Parathyroid adenoma (tissue), 2 donors: ENCODE measurements at regions not wholly inside any gene's neighbourhood (a gene's known extent, or its start where the extent isn't known, plus 50 kb on each side); places are given as distances from the start of the nearest gene placed in this dataset.

Experiments
- H2AFZ ChIP-seq: fragments of 300-600 bp; sonication (generic); one replicate; pipeline ENCODE4 v1.7.0; 2017; ENCODE audit warnings: antibody characterized with exemption, mild to moderate bottlenecking
- H3K27ac ChIP-seq: fragments of 300-600 bp; sonication (generic); one replicate; pipeline ENCODE4 v1.7.0; 2017
- H3K27me3 ChIP-seq: fragments of 300-600 bp; sonication (generic); one replicate; pipeline ENCODE4 v1.7.0; 2017; ENCODE audit warnings: low read length; ENCODE audit not compliant: control insufficient read depth, insufficient read depth
- H3K36me3 ChIP-seq: fragments of 300-600 bp; sonication (generic); one replicate; pipeline ENCODE4 v1.7.0; 2017; ENCODE audit warnings: low read length; ENCODE audit not compliant: control insufficient read depth, insufficient read depth
- H3K4me1 ChIP-seq: fragments of 300-600 bp; sonication (generic); one replicate; pipeline ENCODE4 v1.7.0; 2017; ENCODE audit warnings: control low read depth
- H3K4me2 ChIP-seq: fragments of 300-600 bp; sonication (generic); one replicate; pipeline ENCODE4 v1.7.0; 2017; ENCODE audit warnings: low read length
- H3K4me3 ChIP-seq: fragments of 300-600 bp; sonication (generic); one replicate; pipeline ENCODE4 v1.7.0; 2017; ENCODE audit warnings: low read depth, low read length
- H3K79me2 ChIP-seq: fragments of 300-600 bp; sonication (generic); one replicate; pipeline ENCODE4 v1.7.0; 2017; ENCODE audit warnings: control low read depth
- H3K9ac ChIP-seq: fragments of 300-600 bp; sonication (generic); one replicate; pipeline ENCODE4 v1.7.0; 2017; ENCODE audit warnings: mild to moderate bottlenecking
- H3K9me3 ChIP-seq: fragments of 300-600 bp; sonication (generic); one replicate; pipeline ENCODE4 v1.7.0; 2017; ENCODE audit warnings: low read length; ENCODE audit not compliant: control insufficient read depth
- CTCF ChIP-seq: fragments of 300-600 bp; sonication (generic); IDR thresholded peaks from one replicate; pipeline ENCODE4 v1.7.0; 2017; ENCODE audit warnings: antibody characterized with exemption, mild to moderate bottlenecking
- donor health status: primary hyperparathyroidism.

GRCh38 chr5:67490543-67491321, 294.1 kb upstream of the CD180 start:
- Histone ChIP-seq H3K4me2 (no peak overlapping the region), H3K9ac (no peak overlapping the region), H3K4me3 (no peak overlapping the region), H3K79me2 (no peaks in the 10 kb centered on the region), H3K36me3 (no peaks in the 10 kb centered on the region), H3K27me3 (no peaks in the 10 kb centered on the region), H3K4me1 (peaks cover 13% of the 10 kb centered on the region), H3K9me3 (no peaks in the 10 kb centered on the region), H2AFZ (no peak overlapping the region), H3K27ac (no peak overlapping the region)
- no peak for TF ChIP-seq CTCF

- H3K9me3 ChIP-seq: no peaks in the 10 kb centered on the region
- H3K27me3 ChIP-seq: no peaks in the 10 kb centered on the region
- no peak overlapping the region for H3K4me2 ChIP-seq
- H3K4me3 ChIP-seq: no peak overlapping the region
- no peak overlapping the region for H3K9ac ChIP-seq
- H3K79me2 ChIP-seq: no peaks in the 10 kb centered on the region
- H2AFZ ChIP-seq: no peak overlapping the region
- H3K36me3 ChIP-seq: no peaks in the 10 kb centered on the region
- no peaks in the 10 kb centered on the region for H3K4me1 ChIP-seq
- TF ChIP-seq CTCF: no peak
- no peak overlapping the region for H3K27ac ChIP-seq
Observed at GRCh38 chr5:67488885-67489284, 292.3 kb upstream of the CD180 start.

- H3K27me3 ChIP-seq: no peaks in the 10 kb centered on the region
- no peak overlapping the region for H3K9ac ChIP-seq
- no peaks in the 10 kb centered on the region for H3K4me1 ChIP-seq
- no peaks in the 10 kb centered on the region for H3K79me2 ChIP-seq
- no peak overlapping the region for H3K27ac ChIP-seq
- H3K4me2 ChIP-seq: no peak overlapping the region
- no peak overlapping the region for H3K4me3 ChIP-seq
- TF ChIP-seq CTCF: no peak
- no peaks in the 10 kb centered on the region for H3K36me3 ChIP-seq
- H2AFZ ChIP-seq: no peak overlapping the region
- H3K9me3 ChIP-seq: no peaks in the 10 kb centered on the region
Observed at GRCh38 chr5:67487862-67488261, 291.3 kb upstream of the CD180 start.

GRCh38 chr5:67483453-67484030, 286.9 kb upstream of the CD180 start:
- H3K9ac ChIP-seq: no peak overlapping the region
- no peaks in the 10 kb centered on the region for H3K79me2 ChIP-seq
- no peak for TF ChIP-seq CTCF
- no peak overlapping the region for H2AFZ ChIP-seq
- no peak overlapping the region for H3K4me2 ChIP-seq
- H3K9me3 ChIP-seq: no peaks in the 10 kb centered on the region
- H3K27ac ChIP-seq: no peak overlapping the region
- H3K4me3 ChIP-seq: no peak overlapping the region
- H3K4me1 ChIP-seq: no peaks in the 10 kb centered on the region
- no peaks in the 10 kb centered on the region for H3K27me3 ChIP-seq
- H3K36me3 ChIP-seq: no peaks in the 10 kb centered on the region

- Histone ChIP-seq H3K4me2 (no peak overlapping the region), H3K4me1 (no peaks in the 10 kb centered on the region), H3K79me2 (no peaks in the 10 kb centered on the region), H3K9ac (no peak overlapping the region), H3K9me3 (no peaks in the 10 kb centered on the region), H3K27ac (no peak overlapping the region), H3K4me3 (no peak overlapping the region), H2AFZ (no peak overlapping the region), H3K36me3 (no peaks in the 10 kb centered on the region), H3K27me3 (no peaks in the 10 kb centered on the region)
- TF ChIP-seq CTCF: no peak
Observed at GRCh38 chr5:67481362-67481761, 284.8 kb upstream of the CD180 start.
